HG03064 (cell line): ENCODE measurements at regions not wholly inside any gene's neighbourhood (a gene's known extent, or its start where the extent isn't known, plus 50 kb on each side); places are given as distances from the start of the nearest gene placed in this dataset.

Experiments used
- ATAC-seq: cut with Tn5 transposase; IDR thresholded peaks from one replicate; pipeline ENCODE4 v1.9.1; 2021; ENCODE audit warnings: low read depth; ENCODE audit not compliant: unreplicated experiment

DNA sequence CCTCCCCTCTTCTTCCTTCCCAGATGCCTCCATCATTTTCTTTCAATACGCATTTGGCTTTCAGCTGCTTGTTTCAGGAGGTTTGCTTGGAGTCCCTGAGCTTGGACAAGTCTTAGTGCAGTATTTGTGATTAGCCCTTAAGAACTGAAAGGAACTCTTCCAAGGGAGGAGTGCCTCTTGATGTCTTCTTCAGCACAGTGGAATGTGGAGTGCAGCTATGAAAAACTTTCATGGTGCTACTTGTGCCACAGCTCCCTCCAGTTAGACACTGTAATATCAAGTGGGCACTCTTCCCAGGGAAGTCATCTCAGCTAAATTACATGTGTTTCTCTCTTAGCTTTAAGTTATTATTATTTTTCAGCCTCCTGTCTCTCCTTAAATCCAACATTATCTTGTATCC is 173.1 kb downstream of the NECTIN3 start:
- no peak for ATAC-seq

DNA sequence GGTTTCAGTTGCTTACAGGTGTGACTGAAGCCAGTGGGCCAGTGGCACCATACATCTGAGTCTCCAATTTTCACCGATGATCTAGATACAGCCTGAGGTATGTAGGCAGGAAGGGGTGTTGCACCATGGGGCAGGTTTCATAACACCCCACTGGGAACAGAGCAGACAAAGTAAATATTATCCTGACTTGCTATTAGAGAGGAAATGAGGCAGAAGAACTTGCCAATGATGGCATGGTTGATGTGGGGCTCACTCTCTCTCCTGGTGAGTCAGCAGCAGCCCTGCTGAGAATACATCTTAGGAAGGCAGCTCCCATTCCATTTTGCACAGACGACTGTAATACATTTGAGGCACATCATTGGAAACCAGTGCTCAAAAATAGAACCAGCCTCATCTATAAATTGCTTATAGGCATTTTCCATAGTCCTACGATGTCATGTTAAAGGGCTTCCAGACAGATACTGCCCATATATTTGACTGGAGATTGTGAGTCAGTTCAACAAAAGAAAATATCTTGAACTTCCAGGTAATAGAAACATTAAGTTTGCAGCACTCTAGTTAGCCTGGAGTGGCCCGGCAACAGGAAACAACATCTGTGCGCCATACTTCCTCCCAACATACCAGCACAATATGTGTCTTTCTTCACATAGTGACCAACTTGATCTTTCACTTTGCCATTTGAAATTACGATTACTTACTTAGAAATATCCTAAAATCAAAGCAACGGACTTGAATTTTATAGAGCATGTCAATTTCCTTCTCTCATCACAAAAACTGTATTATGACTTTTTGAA is 175.5 kb downstream of the NECTIN3 start:
- no peak for ATAC-seq

DNA sequence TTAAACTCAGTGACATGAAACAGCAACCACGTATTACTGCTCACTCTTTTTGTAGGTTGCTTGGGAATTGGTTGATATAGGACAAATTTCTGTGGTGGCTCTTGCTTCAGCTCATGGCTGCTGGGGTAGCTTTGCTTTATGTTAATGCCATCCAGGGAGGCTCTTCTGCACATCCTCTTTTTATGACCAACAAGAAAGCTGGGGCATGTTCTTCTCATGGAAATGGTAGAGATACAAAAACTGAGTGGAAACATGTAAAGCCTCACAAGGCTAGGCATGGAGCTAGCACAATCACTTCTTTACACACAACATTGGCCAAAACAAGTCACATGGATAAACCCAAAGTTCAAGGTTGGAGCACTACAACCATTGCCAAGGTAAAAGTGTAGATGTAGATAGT is 176.8 kb downstream of the NECTIN3 start:
- ATAC-seq, result no peak

DNA sequence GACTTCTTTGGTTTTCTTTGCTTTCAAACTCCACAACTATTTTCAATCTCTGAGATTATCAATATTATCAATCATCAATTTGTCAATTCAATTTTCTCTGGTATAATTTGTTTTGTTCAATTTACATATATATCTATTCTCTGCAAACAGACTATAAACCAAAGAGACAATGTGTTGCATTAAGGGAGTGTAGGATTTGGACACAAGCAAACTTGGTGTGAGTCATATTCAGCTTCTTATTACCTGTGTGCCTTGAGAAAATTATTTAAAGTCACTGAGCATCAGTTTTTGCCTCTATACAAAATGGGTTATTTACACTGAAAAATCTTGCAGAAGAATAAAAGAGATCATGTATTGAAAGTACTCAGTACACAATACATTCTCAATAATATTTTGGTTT is 177.8 kb downstream of the NECTIN3 start:
- no peak for ATAC-seq

DNA sequence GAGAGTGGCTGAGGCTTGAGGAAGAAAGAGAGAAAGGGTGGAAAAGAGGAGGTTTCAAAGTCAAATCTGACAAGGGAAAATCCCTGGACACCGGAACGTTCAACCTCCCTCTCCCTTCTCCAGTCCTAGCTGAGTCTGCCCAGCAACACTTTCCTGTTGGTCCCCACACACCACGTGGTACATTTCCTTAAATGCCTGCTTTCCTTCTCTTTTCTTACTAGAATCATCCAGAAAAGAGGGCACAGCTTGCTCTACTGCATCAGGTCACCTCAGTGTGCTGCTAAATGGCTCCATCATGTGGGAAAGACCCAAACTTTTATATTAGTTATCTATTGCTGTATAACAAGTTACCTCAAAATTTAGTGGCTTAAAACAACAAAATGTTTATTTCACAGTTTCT is 181.2 kb downstream of the NECTIN3 start:
- ATAC-seq, result no peak

DNA sequence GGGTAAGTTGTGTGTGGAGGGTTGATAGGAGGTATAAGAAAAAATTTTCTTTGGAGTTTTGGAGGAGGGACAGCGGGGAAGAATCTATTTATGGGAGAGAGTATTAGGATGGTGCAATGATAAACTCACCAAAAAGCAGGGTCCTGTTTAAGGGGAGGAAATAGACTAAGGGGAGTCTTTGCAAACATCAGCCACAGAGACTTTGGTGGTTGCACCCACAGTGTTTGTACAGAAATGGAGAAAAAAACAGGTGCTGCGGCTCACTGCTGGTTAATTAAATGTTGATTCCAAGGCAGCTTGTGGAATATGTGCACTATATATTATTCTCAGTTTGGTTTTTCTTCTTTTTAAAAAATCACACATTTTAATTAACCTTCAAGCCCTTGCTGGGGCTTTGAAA is 182.1 kb downstream of the NECTIN3 start:
- no peak for ATAC-seq

DNA sequence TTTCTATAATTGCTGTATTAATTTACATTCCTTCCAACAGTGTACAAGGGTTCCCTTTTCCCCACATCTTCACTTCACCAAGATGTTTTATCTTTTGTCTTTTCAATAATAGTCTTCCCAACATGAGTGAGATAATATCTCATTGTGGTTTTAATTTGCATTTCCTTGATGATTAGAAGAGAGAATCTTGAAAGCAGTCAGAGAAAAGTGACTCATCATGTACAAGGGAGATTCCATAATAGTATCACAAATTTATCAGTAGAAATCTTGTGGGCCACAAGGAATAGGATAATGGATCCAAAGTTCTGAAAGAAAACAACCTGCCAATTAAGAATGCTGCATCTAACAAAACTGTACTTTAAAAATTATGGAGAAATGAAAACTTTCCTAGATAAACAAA is 189.3 kb downstream of the NECTIN3 start:
- peak; percentile 64 for ATAC-seq

DNA sequence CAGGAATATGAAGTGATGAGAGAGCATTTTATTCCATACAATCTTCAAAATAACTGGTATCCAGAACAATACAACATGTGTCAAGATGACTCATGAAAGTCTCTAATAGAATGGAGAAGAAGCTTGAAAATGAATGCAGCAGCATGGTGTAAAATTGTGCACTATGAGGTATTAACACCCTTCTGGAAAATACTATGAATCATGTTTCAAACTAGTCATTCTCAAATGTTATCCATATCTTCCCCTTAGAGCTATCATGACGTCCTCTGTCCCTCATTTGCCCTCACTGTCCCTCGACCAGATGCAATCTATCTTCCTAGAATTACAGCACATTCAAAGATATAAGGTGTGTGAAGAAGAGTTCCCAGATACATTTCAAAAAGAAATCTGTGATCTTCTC is 198.2 kb downstream of the NECTIN3 start:
- no peak for ATAC-seq

DNA sequence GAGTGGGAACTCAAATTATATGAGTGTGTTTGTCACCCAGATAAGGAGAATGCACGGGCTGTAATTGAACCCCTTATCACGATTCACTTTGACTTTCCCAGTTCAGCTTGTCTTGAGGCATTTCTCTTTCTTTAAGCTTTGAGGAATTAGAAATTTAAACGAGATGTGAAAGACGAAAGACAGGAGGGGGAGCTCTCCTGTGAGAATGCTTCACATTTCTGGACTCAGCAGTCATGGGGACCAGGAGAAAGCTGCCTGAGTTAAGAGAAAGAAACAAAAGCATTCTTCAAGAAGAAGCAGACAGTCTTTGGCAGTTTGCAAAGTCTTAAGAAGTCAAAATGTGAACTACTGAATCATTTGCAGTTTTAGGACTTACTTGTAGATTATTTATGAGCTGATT is 205.6 kb downstream of the NECTIN3 start:
- ATAC-seq, result no peak

DNA sequence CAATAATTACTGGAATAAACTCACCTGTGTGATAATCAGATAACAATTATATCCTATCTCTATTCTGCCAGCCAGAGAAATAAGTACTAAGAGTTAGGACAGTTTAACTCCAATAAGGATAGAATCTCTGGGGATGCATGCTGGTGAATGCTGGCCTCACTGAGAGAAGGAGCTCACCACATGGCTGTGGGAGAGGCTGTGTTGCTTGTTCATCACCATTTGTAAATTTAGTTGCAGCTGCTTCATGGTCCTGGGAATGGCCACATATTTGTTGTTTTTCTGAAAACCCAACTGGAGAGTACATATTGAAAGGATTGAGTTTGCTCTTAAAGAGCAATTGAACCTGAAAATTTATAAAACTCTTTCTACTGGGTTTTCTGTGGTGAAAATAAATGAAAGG is 207.3 kb downstream of the NECTIN3 start:
- no peak for ATAC-seq

DNA sequence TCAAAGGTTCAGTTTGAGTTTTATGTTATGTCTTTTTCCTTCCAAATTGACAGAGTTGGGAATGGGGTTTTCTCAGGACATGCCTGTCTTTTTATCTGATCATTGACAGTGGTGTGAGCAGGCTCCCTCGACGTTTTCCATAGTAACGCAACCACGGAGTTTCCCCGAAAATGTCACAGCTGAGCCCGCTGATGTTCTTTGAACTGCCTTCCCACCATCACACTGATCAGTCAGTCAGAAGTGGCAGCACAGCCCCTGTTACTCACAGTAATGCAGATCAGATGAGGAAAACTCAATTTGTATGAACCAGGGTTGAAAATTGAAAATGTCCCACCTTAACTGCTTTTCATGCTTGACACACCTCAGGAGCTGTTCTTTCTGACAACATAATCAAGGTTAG is 210.4 kb downstream of the NECTIN3 start:
- ATAC-seq, result no peak

DNA sequence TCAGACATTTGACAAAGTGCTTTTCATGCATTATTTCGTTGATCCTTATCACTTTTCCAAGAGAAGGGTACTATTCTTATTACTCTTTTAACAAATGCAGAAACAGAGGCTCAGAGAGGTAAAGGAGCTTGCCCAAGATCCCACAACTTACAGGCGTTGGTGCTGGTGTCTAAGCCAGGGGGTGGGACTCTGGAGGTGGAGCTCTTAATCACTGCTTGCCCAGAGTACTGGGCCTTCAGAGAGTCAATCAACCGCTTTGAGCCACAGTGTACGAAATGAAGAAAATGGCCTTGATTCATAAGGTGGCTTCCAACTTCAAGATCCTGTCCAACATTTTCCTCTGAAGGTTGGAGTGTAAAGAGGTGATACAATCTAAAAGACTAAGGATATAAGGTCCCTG is 211.5 kb downstream of the NECTIN3 start:
- no peak for ATAC-seq

DNA sequence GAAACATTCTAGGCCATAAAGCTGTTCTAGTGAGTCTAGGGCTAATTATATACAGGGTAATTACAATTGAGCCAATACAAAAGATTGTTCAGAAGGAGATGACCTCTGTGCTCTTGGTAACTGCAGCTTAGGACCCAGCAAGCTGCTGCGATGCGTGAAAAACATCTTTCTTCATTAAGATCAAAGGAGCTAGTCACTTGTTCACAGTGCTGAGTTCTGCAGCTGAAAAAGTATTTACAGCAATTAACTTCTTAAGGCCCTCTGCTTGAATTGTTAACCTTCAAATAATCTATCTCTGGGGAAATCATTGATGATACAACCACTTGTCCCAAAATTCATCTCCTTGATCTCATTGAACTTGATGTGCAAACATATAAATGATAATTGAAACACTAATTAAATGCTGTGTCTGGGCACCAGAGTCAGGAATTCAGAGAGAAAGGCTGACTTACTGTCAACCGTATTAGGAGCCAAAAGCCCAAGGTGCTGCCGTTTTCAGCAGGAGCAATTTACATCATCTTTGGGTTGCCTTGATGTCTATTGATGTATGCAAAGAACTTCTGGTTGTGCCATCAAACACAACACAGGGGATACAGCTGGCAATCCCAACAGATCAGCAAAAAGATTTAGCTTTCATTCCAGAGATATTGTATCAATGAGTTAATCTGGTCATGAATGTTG is 213.0 kb downstream of the NECTIN3 start:
- no peak for ATAC-seq

DNA sequence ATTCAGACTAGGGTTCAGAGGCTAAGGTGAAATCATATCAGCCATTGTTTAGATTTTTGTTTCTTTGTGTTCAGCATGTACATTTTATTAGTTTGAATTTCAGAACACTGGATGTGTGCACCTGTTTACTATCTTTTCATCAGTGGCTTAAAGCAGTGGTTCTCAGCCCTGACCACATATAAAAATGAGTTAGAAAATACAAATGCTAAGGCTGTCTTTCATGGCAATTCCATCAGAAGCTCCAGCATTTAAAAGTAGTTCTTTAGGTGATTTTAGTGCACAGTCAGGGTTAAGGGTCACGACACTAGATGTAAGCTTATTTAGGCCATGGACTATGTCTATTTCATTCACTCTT is 213.5 kb downstream of the NECTIN3 start:
- ATAC-seq, result no peak

DNA sequence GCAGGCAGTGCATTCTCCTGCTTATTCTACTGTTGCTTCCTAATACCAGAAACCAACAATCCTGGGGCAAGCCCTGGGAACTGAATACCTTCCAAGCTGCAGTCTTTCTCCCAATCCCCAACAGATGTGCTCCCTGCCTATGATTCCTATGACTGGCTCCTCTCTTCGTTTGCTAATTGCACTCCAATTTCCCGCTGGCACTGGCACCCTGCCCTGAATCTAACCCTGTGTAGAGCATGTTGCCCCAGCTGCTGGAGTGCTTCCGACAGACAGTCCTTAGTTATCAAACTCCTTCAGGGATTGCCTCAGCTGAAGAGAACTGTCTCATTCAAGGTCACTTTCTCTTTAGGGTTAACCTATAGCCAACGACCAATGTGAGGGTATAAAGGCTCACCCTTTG is 214.1 kb downstream of the NECTIN3 start:
- no peak for ATAC-seq

DNA sequence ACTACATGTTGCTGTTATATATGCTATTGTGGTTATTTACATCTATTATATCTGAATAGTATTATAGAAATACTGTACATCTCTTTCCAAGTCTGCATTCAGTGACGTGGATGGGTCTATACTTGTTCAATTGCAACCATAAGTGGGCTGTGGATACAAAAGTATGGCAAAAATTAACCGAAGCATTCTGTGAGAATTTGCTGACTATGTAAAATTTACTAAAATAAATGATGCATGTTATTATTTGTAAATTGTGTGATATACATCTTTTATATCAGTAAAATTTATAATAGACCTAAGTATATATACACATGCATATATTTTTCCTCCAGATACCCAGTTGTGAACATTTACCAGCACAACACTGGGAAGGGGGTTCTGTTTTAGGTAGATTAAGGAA is 215.1 kb downstream of the NECTIN3 start:
- no peak for ATAC-seq

DNA sequence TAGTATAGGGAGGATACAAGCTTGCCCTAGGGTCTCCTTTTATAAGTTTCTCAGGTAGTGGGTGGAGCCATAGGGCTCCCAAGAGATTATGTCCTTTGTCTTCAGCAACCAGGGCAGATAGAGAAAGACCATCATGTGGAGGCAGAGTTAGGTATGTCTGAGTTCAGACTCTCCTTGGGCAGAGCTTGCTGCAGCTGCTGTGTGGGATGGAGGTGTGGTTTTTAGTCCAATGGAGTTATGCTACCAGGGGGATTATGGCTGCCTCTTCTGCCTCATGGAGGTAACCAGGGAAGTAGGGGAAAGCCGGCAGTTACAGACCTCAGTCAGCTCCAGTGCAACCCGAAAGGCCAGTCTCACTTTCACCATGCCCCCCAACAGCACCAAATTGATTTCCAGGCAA is 220.5 kb downstream of the NECTIN3 start:
- ATAC-seq, result no peak

DNA sequence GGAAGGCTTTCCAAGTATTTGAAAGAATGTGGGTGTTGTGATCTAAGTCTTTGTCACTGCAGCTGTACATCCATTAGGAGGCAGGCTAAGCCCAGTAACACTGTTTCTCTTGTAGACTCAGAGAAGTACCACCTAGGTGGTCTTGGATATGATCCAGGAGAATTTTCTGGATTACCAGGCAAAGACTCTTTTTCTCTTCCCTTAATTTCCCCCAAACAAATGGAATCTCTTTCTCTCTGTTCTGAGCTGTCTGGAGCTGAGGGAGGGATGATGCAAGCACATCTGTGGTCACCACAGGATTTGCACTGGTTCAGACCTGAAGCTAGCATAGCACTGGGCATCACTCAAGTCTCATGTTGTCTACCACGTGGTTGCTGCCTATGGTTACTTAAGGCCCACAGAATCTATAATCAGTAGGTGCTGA is 227.6 kb downstream of the NECTIN3 start:
- no peak for ATAC-seq

DNA sequence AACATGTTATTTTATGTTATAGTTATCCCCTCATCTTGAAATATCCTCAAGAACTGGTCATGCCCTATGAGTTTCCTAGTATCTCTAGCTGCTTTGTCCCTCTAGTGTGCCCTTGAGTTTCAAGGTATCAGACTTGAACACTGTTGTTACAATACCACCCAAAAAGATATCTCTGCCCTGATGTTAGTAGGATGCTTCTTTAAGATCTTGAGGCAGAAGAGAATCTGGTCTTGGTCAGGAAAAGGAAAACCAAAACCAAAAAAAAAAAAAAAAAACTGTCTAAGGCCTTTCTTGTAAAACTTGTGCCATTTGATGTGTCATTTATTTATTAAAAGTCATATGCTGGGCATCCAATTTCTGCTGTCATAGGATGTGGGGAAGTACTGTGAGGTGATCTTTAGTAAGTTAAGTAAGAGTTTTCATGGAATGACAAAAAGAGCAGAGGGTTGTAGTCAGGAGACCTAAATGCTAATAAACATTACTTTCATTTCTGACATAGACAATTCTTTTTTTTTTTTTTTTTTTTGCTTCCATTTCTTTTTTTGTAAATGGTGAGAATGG is 229.7 kb downstream of the NECTIN3 start:
- no peak for ATAC-seq

DNA sequence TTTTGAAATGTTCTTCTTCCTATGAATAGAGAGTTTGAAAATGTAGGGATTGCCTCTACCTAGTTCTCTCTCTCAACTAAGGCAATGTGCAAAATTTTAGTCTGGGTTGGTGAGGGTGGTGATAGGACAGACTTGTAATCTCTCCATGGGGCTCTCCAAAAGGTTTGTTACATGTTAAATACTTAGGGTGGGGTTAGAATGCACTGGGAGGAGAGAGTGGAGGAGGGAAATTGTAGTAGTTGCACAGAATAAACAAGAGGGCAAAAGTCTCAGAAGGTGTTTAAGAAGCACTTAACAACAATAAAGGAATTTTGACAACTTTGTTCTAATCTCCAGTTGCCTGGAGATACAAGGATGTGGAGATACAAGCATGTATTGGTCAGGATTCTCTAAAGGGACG is 230.4 kb downstream of the NECTIN3 start:
- ATAC-seq, result no peak

DNA sequence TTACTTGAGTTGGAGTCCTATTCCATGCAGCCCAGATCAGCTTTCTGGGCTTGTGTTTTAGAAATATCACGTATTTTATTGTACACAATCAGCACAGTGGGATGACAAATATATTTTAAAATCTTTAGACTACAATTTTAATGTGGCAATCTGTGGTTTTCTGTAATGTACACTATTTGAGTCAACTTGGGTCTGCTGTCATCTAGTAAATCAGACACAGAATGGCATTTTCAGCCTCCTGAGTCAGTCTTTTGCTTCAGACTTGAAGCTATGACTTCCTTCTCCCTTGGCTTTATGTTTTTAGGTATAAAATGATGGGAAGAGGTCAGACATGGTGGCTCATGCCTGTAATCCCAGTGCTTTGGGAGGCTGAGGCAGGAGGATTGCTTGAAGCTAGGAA is 232.1 kb downstream of the NECTIN3 start:
- ATAC-seq, result no peak

DNA sequence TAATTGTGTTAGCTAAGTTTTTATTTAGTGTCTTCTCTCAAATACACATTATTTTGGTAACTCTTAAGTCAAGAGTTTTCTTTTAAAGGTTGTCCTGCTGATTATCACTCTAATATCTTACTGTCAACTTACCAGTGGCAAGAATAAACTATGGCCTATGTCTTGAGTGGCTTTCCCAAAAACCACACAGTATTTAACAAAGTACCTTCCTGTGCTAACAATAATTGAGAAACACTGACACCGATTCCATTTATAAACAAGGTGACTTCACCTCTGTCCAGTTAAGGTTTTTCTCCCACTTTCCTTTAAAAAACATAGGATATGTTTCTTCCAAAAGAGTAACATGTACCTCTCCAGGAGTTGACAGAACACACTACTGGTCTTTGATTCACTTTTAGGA is 234.3 kb upstream of the CD96 start:
- ATAC-seq, result no peak
